A549 (cell line): ENCODE measurements at regions not wholly inside any gene's neighbourhood (a gene's known extent, or its start where the extent isn't known, plus 50 kb on each side); places are given as distances from the start of the nearest gene placed in this dataset.

ENCODE experiments used
- ATAC-seq, 2 experiments: fragments of 200-7000 bp in 1 of 2; fragments of >200 bp in 1 of 2; cut with Nextera tagmentation in 1 of 2; cut with Tn5 transposase in 1 of 2; 3 replicates each; pipeline versions ENCODE4 v1.8.0 to v1.9.1; 2018 to 2020; ENCODE audit warnings: mild to moderate bottlenecking in 1 of 2, moderate library complexity in 1 of 2
- CTCF ChIA-PET: fragments of 300-600 bp; sonication (Branson Sonifier 250); formaldehyde crosslinking; extraction: SDS; loops from one replicate; lab custom pipeline; 2021; ENCODE audit warnings: antibody characterized with exemption, inconsistent platforms; lab: Yijun Ruan, JAX
- POLR2A ChIA-PET: fragments of 350-600 bp; formaldehyde crosslinking; extraction: SDS; loops from one replicate; lab custom pipeline; 2021; ENCODE audit warnings: antibody characterized with exemption, inconsistent platforms; lab: Yijun Ruan, JAX
- DNase-seq, 2 experiments: peaks; one replicate each; pipeline versions ENCODE4 v3.0.0 to v3.0.0-alpha.2; 2011 to 2016; ENCODE audit warnings: low read depth in 1 of 2, low spot score in 1 of 2
- FAIRE-seq: peaks from 2 replicates; lab custom pipeline; 2011; peaks lifted over from hg19 to GRCh38; lab: Jason Lieb, UNC
- H3K27ac ChIP-seq, 2 experiments: fragments of >200 bp; sonication (Bioruptor Twin); formaldehyde crosslinking; 3 replicates each; pipeline ENCODE4 v1.5.1; 2016 to 2017
- H3K4me1 ChIP-seq: fragments of >200 bp; sonication (Bioruptor Twin); formaldehyde crosslinking; 3 replicates; pipeline ENCODE4 v1.6.1; 2016
- H3K4me2 ChIP-seq: fragments of >200 bp; sonication (Bioruptor Twin); formaldehyde crosslinking; 3 replicates; pipeline ENCODE4 v1.6.1; 2016
- H3K4me3 ChIP-seq: fragments of >200 bp; sonication (Bioruptor Twin); formaldehyde crosslinking; 3 replicates; pipeline ENCODE4 v1.5.1; 2016
- H3K9me3 ChIP-seq: fragments of >200 bp; sonication (Bioruptor Twin); formaldehyde crosslinking; 3 replicates; pipeline ENCODE4 v1.6.1; 2016
- BHLHE40 ChIP-seq: IDR thresholded peaks from 2 replicates; pipeline ENCODE4 v1.6.1; 2012; ENCODE audit warnings: low read depth, low read length, inconsistent platforms
- CEBPB ChIP-seq, 2 experiments: fragments of >200 bp in 1 of 2; sonication (Bioruptor Twin) in 1 of 2; formaldehyde crosslinking in 1 of 2; IDR thresholded peaks; 2 replicates each; pipeline ENCODE4 v1.6.1; 2012 to 2016
- CHD2 ChIP-seq: fragments of 150-350 bp; IDR thresholded peaks from 2 replicates; pipeline ENCODE4 v1.6.1; 2014; ENCODE audit warnings: low read length; ENCODE audit not compliant: partially characterized antibody
- CTCF ChIP-seq: fragments of >200 bp; sonication (Bioruptor Twin); formaldehyde crosslinking; IDR thresholded peaks from 3 replicates; pipeline ENCODE4 v1.5.1; 2016
- E2F6 ChIP-seq: IDR thresholded peaks from 2 replicates; pipeline ENCODE4 v1.6.1; 2012; ENCODE audit warnings: low read depth, borderline replicate concordance
- ESRRA ChIP-seq: fragments of 150-350 bp; IDR thresholded peaks from 2 replicates; pipeline ENCODE4 v1.6.1; 2014; ENCODE audit warnings: mild to moderate bottlenecking, low read length, borderline replicate concordance
- FOSL2 ChIP-seq, 2 experiments: fragments of 450-650 bp in 1 of 2; fragments of >200 bp in 1 of 2; sonication (Bioruptor Twin) in 1 of 2; formaldehyde crosslinking; IDR thresholded peaks; 2 replicates each; pipeline versions ENCODE4 v1.5.0 to v1.6.1; 2016 to 2020; ENCODE audit warnings: mild to moderate bottlenecking in 1 of 2, moderate library complexity in 1 of 2
- GATA3 ChIP-seq: IDR thresholded peaks from 2 replicates; pipeline ENCODE4 v1.6.1; 2012; ENCODE audit warnings: borderline replicate concordance
- HMGXB4 ChIP-seq: fragments of 250-450 bp; sonication (Bioruptor Pico); IDR thresholded peaks from 2 replicates; pipeline ENCODE4 v1.5.0; 2021; ENCODE audit warnings: mild to moderate bottlenecking, moderate library complexity, borderline replicate concordance
- HOXB5 ChIP-seq: fragments of 250-450 bp; sonication (Bioruptor Pico); IDR thresholded peaks from 2 replicates; pipeline ENCODE4 v1.5.0; 2020; ENCODE audit warnings: mild to moderate bottlenecking, moderate library complexity
- JUNB ChIP-seq: fragments of >200 bp; sonication (Bioruptor Twin); formaldehyde crosslinking; IDR thresholded peaks from 2 replicates; pipeline ENCODE4 v1.6.1; 2016
- KDM5A ChIP-seq: fragments of 200-600 bp; sonication (generic); IDR thresholded peaks from 2 replicates; pipeline ENCODE4 v1.6.1; 2016; ENCODE audit warnings: antibody characterized with exemption, mild to moderate bottlenecking
- MAX ChIP-seq: IDR thresholded peaks from 2 replicates; pipeline ENCODE4 v1.6.1; 2012
- MAZ ChIP-seq: fragments of 150-350 bp; IDR thresholded peaks from 2 replicates; pipeline ENCODE4 v1.6.1; 2014; ENCODE audit warnings: antibody characterized with exemption, low read depth, low read length, borderline replicate concordance
- NFE2L2 ChIP-seq: fragments of 150-350 bp; conservative IDR thresholded peaks from 2 replicates; pipeline ENCODE4 v1.6.1; 2014; ENCODE audit warnings: low read length
- NR3C1 ChIP-seq: fragments of >200 bp; sonication (Bioruptor Twin); formaldehyde crosslinking; IDR thresholded peaks from 3 replicates; pipeline ENCODE4 v1.6.1; 2017
- POLR2A ChIP-seq: IDR thresholded peaks from 2 replicates; pipeline ENCODE4 v1.6.1; 2012; ENCODE audit warnings: mild to moderate bottlenecking, low read length
- POLR2AphosphoS2 ChIP-seq: conservative IDR thresholded peaks from 2 replicates; pipeline ENCODE4 v1.6.1; 2012; ENCODE audit warnings: low read length, improper control_type of control experiment, inconsistent platforms
- RAD21 ChIP-seq, 2 experiments: fragments of >200 bp in 1 of 2; sonication (Bioruptor Twin) in 1 of 2; formaldehyde crosslinking in 1 of 2; IDR thresholded peaks in 1 of 2; conservative IDR thresholded peaks in 1 of 2; 2 replicates in 1 of 2; 3 replicates in 1 of 2; pipeline ENCODE4 v1.6.1; 2012 to 2018; ENCODE audit warnings: inconsistent platforms in 1 of 2
- RARB ChIP-seq: fragments of 250-450 bp; sonication (Bioruptor Pico); IDR thresholded peaks from 2 replicates; pipeline ENCODE4 v1.8.0; 2021; ENCODE audit warnings: mild to moderate bottlenecking, moderate library complexity
- REST ChIP-seq: fragments of 200-600 bp; sonication (generic); IDR thresholded peaks from 2 replicates; pipeline ENCODE4 v1.6.1; 2016; ENCODE audit warnings: antibody characterized with exemption, mild to moderate bottlenecking, moderate library complexity
- RFX5 ChIP-seq: fragments of 450-650 bp; IDR thresholded peaks from 2 replicates; pipeline ENCODE4 v1.7.1; 2014; ENCODE audit warnings: antibody characterized with exemption, mild to moderate bottlenecking, moderate library complexity
- RNF2 ChIP-seq: fragments of 200-600 bp; sonication (generic); IDR thresholded peaks from 2 replicates; pipeline ENCODE4 v1.6.1; 2016; ENCODE audit warnings: low read depth, mild to moderate bottlenecking, antibody characterized with exemption, moderate library complexity, borderline replicate concordance
- SMC3 ChIP-seq: fragments of >200 bp; sonication (Bioruptor Twin); formaldehyde crosslinking; IDR thresholded peaks from 3 replicates; pipeline ENCODE4 v1.6.1; 2018; ENCODE audit warnings: inconsistent platforms
- TP53 ChIP-seq: fragments of 250-450 bp; sonication (Bioruptor Pico); IDR thresholded peaks from 2 replicates; pipeline ENCODE4 v1.5.0; 2021; ENCODE audit warnings: mild to moderate bottlenecking, moderate library complexity
- WGBS: methylation state at CpG from one replicate; pipeline ENCODE4 v1.1.6; 2017; ENCODE audit errors: missing lambda C conversion rate; 5-methylcytosine and 5-hydroxymethylcytosine counted together
- TF ChIP-seq, protein P1 (sequence below): fragments of 250-450 bp; sonication (Bioruptor Pico); IDR thresholded peaks from 2 replicates; pipeline ENCODE4 v1.5.0; 2020; ENCODE audit warnings: low read depth, mild to moderate bottlenecking, moderate library complexity

DNA sequence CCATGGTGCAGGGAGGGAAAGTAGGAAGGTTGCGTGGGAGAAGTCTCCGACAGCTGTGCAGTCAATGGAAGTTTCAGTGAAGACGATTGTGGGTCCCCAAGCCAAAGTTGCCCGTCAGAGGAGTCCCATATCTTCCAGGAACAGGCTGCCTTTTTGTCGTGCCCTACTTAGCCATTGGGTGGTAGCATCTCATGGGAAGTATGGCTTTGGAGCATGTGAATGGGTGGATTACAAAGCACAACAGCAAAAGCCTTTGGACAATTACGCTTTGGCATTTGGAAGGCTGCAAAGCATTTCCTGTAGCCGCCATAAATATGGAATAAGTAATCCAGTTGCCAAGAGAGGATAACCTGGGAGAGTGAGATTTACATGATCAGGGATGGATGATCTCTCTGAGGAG, 300.7 kb upstream of the BOD1L1 start:
- no peak for TF ChIP-seq HOXB5 (CRISPR knock-in tag)
- TF ChIP-seq RARB (CRISPR knock-in tag), result no peak
- TF ChIP-seq NFE2L2, result no peak
- no peak for TF ChIP-seq TP53 (CRISPR knock-in tag)
- TF ChIP-seq RFX5, result no peak
- TF ChIP-seq CHD2, result no peak
- TF ChIP-seq RNF2, result no peak
- no peak for TF ChIP-seq CTCF
- no peak for TF ChIP-seq BHLHE40
- TF ChIP-seq POLR2A, result no peak
- TF ChIP-seq HMGXB4, result no peak
- TF ChIP-seq KDM5A, result no peak
- TF ChIP-seq, protein P1, sequence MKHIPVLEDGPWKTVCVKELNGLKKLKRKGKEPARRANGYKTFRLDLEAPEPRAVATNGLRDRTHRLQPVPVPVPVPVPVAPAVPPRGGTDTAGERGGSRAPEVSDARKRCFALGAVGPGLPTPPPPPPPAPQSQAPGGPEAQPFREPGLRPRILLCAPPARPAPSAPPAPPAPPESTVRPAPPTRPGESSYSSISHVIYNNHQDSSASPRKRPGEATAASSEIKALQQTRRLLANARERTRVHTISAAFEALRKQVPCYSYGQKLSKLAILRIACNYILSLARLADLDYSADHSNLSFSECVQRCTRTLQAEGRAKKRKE, result no peak
- TF ChIP-seq NR3C1, result no peak
- TF ChIP-seq MAZ, result no peak
- TF ChIP-seq JUNB, result no peak
- TF ChIP-seq FOSL2 (IDR thresholded peaks at IDR 0.05), result no peak
- no peak for TF ChIP-seq FOSL2 (CRISPR knock-in tag; IDR thresholded peaks at IDR 0.05)
- TF ChIP-seq ESRRA, result no peak
- TF ChIP-seq MAX, result no peak
- TF ChIP-seq SMC3, result no peak
- CTCF ChIA-PET, result no interaction called here

DNA sequence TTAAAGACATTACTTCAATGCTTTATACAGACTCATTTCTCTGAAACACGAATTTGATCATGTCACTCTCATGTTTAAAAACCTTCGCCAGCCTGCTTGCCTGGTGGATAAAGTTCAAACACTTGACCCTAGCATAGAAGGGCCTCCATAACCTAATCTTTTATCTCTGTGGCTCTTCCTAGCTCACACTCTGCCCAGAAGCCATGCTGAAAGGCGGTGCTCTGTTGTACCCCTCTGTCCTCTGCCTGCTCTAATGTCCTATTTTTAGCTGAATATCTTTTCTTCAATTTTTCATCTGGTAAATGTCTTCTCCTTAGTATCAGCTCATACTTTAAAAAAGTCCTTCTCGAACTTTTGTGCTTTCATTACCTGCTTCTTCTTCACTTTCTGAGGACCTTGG, 302.6 kb upstream of the BOD1L1 start:
- Histone ChIP-seq H3K4me3 (no peak overlapping the region), H3K27ac (no peak overlapping the region), H3K4me1 (no peaks in the 10 kb centered on the region), H3K4me2 (no peak overlapping the region), H3K9me3 (no peaks in the 10 kb centered on the region)
- WGBS, result 77% methylated on average over 4 of the region's 4 CpGs
- FAIRE-seq (no peak), DNase-seq (no peak), ATAC-seq (no peak)
- ChIA-PET POLR2A (no interaction called here), CTCF (interaction anchor here (1.3 kb wide), 1 partner anchor 23 kb away, joined by 3 read pairs; no protein-coding TSS in a partner anchor)
- TF ChIP-seq MAX (no peak), RARB (CRISPR knock-in tag) (no peak), KDM5A (no peak), MAZ (no peak)

More for the DNA sequence above, 300.7 kb upstream of the BOD1L1 start:
- H3K9me3 ChIP-seq, result no peaks in the 10 kb centered on the region
- ATAC-seq (no peak), DNase-seq (no peak), FAIRE-seq (no peak)
- no peaks in the 10 kb centered on the region for H3K4me1 ChIP-seq
- no peak overlapping the region for H3K27ac ChIP-seq
- WGBS, result 91% methylated on average over 7 of the region's 7 CpGs
- no peak overlapping the region for H3K4me2 ChIP-seq
- no peak overlapping the region for H3K4me3 ChIP-seq
- POLR2A ChIA-PET, result no interaction called here

- ATAC-seq, result no peak
- ChIA-PET POLR2A (no interaction called here), CTCF (no interaction called here)
- Histone ChIP-seq H3K4me2 (no peak overlapping the region), H3K4me1 (0 out of 3 replicates have a peak, but pooled peaks cover 2% of the 10 kb centered on the region), H3K4me3 (no peak overlapping the region), H3K9me3 (no peaks in the 10 kb centered on the region), H3K27ac (no peak overlapping the region)
- no peak for FAIRE-seq
- 81% methylated on average over 3 of the region's 4 CpGs for WGBS
- no peak for DNase-seq
- TF ChIP-seq RARB (CRISPR knock-in tag) (no peak), E2F6 (no peak), ESRRA (no peak), RFX5 (no peak), POLR2AphosphoS2 (no peak), RAD21 (conservative IDR thresholded peaks at IDR 0.05 in 1 of 2, IDR thresholded peaks at IDR 0.05 in 1 of 2) (no peak), REST (no peak), GATA3 (no peak), NR3C1 (no peak), KDM5A (no peak), CEBPB (IDR thresholded peaks at IDR 0.05) (no peak)
Measured at GRCh38 chr4:13933191-13933590, 305.7 kb upstream of the BOD1L1 start.
